H1 (cell line): ENCODE measurements at regions not wholly inside any gene's neighbourhood (a gene's known extent, or its start where the extent isn't known, plus 50 kb on each side); places are given as distances from the start of the nearest gene placed in this dataset.
A peak's percentile ranks its signal among the peaks of the same experiment; 100 is the strongest.

Experiments used
- CTCF ChIA-PET: fragments of 300-600 bp; sonication (Branson Sonifier 250); formaldehyde crosslinking; loops from one replicate; lab custom pipeline; 2021; ENCODE audit not compliant: partially characterized antibody; lab: Charles Lee
- POLR2A ChIA-PET: fragments of 300-600 bp; sonication (Branson Sonifier 250); formaldehyde crosslinking; loops from one replicate; lab custom pipeline; 2021; ENCODE audit warnings: inconsistent platforms; ENCODE audit not compliant: partially characterized antibody; lab: Charles Lee
- DNase-seq, 2 experiments: peaks; one replicate each; pipeline versions ENCODE4 v3.0.0 to v3.0.0-alpha.2; 2010 to 2022; ENCODE audit warnings: low spot score in 2 of 2, low read depth in 1 of 2, mixed read lengths in 1 of 2
- FAIRE-seq: peaks from 2 replicates; lab custom pipeline; 2011; peaks lifted over from hg19 to GRCh38; lab: Jason Lieb, UNC
- H2AFZ ChIP-seq: 2 replicates; pipeline ENCODE4 v1.8.1; 2012; ENCODE audit warnings: low read length, inconsistent platforms
- H2AK5ac ChIP-seq: 2 replicates; pipeline ENCODE4 v1.6.1; 2013; ENCODE audit warnings: low read depth, low read length
- H2BK120ac ChIP-seq: replicated peaks from 2 replicates; pipeline ENCODE3; 2013; ENCODE audit warnings: low read depth, low read length, inconsistent platforms
- H2BK12ac ChIP-seq: 2 replicates; pipeline ENCODE4 v1.6.1; 2013; ENCODE audit warnings: low read depth, low read length
- H2BK15ac ChIP-seq: 2 replicates; pipeline ENCODE4 v1.6.1; 2013; ENCODE audit warnings: low read length
- H2BK20ac ChIP-seq: 2 replicates; pipeline ENCODE4 v1.6.1; 2013; ENCODE audit warnings: low read length
- H2BK5ac ChIP-seq: 2 replicates; pipeline ENCODE4 v1.6.1; 2013; ENCODE audit warnings: low read depth, low read length
- H3K14ac ChIP-seq: 2 replicates; pipeline ENCODE4 v1.6.1; 2013; ENCODE audit warnings: inconsistent platforms; ENCODE audit not compliant: insufficient read length
- H3K18ac ChIP-seq: 2 replicates; pipeline ENCODE4 v1.6.1; 2013; ENCODE audit warnings: low read length; ENCODE audit errors: extremely low read depth
- H3K23ac ChIP-seq: 2 replicates; pipeline ENCODE4 v1.6.1; 2013; ENCODE audit warnings: inconsistent platforms; ENCODE audit not compliant: insufficient read length
- H3K23me2 ChIP-seq: 2 replicates; pipeline ENCODE4 v1.6.1; 2013; ENCODE audit warnings: low read depth, low read length
- H3K27ac ChIP-seq: 2 replicates; pipeline ENCODE4 v1.6.1; 2011; ENCODE audit warnings: low read depth, low read length, inconsistent platforms
- H3K27me3 ChIP-seq, 4 experiments: replicated peaks in 1 of 4; 1 replicate in 1 of 4; 2 replicates in 3 of 4; pipeline versions ENCODE4 v1.6.1 to v1.8.1; 2011 to 2013; ENCODE audit warnings: low read length in 3 of 4, mild to moderate bottlenecking in 3 of 4, inconsistent platforms in 2 of 4, mixed read lengths in 2 of 4, moderate library complexity in 1 of 4; ENCODE audit not compliant: control insufficient read depth in 3 of 4, insufficient read depth in 3 of 4; ENCODE audit errors: extremely low read depth in 1 of 4
- H3K36me3 ChIP-seq, 4 experiments: 2 replicates each; pipeline versions ENCODE4 v1.6.1 to v1.8.1; 2011 to 2013; ENCODE audit warnings: mild to moderate bottlenecking in 4 of 4, low read length in 3 of 4, moderate library complexity in 2 of 4, control low read depth in 1 of 4, inconsistent platforms in 1 of 4; ENCODE audit not compliant: insufficient read depth in 4 of 4, control insufficient read depth in 2 of 4
- H3K4ac ChIP-seq: replicated peaks from 2 replicates; pipeline ENCODE3; 2013; ENCODE audit warnings: low read length, low read depth, mixed read lengths, inconsistent platforms; ENCODE audit not compliant: insufficient read length
- H3K4me1 ChIP-seq, 4 experiments: replicated peaks in 1 of 4; 1 replicate in 1 of 4; 2 replicates in 3 of 4; pipeline versions ENCODE4 v1.6.1 to v1.8.1; 2011 to 2013; ENCODE audit warnings: low read length in 3 of 4, inconsistent platforms in 2 of 4, mixed read lengths in 1 of 4; ENCODE audit not compliant: insufficient read depth in 4 of 4, control insufficient read depth in 3 of 4
- H3K4me2 ChIP-seq, 2 experiments: 2 replicates each; pipeline versions ENCODE4 v1.6.1 to v1.8.1; 2011 to 2013; ENCODE audit warnings: low read depth in 2 of 2, low read length in 2 of 2, control low read depth in 1 of 2, inconsistent platforms in 1 of 2, mild to moderate bottlenecking in 1 of 2; ENCODE audit not compliant: insufficient read depth in 1 of 2
- H3K4me3 ChIP-seq, 4 experiments: fragments of 200-600, 300-600 bp in 1 of 4; sonication (generic), shearing (Covaris generic), sonication (Bioruptor Twin) in 1 of 4; 2 replicates each; pipeline versions ENCODE4 v1.5.1 to v1.8.1; 2011 to 2016; ENCODE audit warnings: low read length in 4 of 4, low read depth in 3 of 4, control low read depth in 2 of 4, inconsistent platforms in 2 of 4, mild to moderate bottlenecking in 2 of 4, mixed read lengths in 1 of 4, moderate library complexity in 1 of 4; ENCODE audit not compliant: insufficient read depth in 2 of 4; ENCODE audit errors: extremely low read depth in 1 of 4
- H3K56ac ChIP-seq: replicated peaks from 2 replicates; pipeline ENCODE3; 2013; ENCODE audit warnings: low read depth, mild to moderate bottlenecking, mixed read lengths, low read length, inconsistent platforms; ENCODE audit not compliant: insufficient read length
- H3K79me1 ChIP-seq: 2 replicates; pipeline ENCODE4 v1.6.1; 2013; ENCODE audit warnings: low read depth, low read length, control low read depth
- H3K79me2 ChIP-seq, 2 experiments: 2 replicates each; pipeline versions ENCODE4 v1.6.1 to v1.8.1; 2012 to 2013; ENCODE audit warnings: low read length in 2 of 2, mild to moderate bottlenecking in 2 of 2, inconsistent platforms in 1 of 2; ENCODE audit not compliant: insufficient read depth in 2 of 2, control insufficient read depth in 1 of 2
- H3K9ac ChIP-seq, 4 experiments: replicated peaks in 1 of 4; 1 replicate in 1 of 4; 2 replicates in 3 of 4; pipeline versions ENCODE4 v1.6.1 to v1.8.1; 2011 to 2013; ENCODE audit warnings: low read depth in 3 of 4, low read length in 3 of 4, control low read depth in 2 of 4, mild to moderate bottlenecking in 2 of 4, moderate library complexity in 2 of 4, inconsistent platforms in 1 of 4; ENCODE audit errors: extremely low read depth in 1 of 4
- H3K9me3 ChIP-seq, 2 experiments: 2 replicates each; pipeline versions ENCODE4 v1.6.1 to v1.8.1; 2012 to 2013; ENCODE audit warnings: mild to moderate bottlenecking in 2 of 2, moderate library complexity in 2 of 2, control low read depth in 1 of 2, inconsistent platforms in 1 of 2, low read depth in 1 of 2, low read length in 1 of 2, mixed read lengths in 1 of 2; ENCODE audit not compliant: insufficient read depth in 2 of 2
- H4K20me1 ChIP-seq, 2 experiments: replicated peaks in 1 of 2; 2 replicates each; pipeline versions ENCODE3 to v1.8.1; 2011 to 2013; ENCODE audit warnings: inconsistent platforms in 2 of 2, low read length in 2 of 2, mild to moderate bottlenecking in 1 of 2; ENCODE audit not compliant: insufficient read depth in 2 of 2, control insufficient read depth in 1 of 2
- H4K5ac ChIP-seq: 2 replicates; pipeline ENCODE4 v1.6.1; 2013; ENCODE audit warnings: low read length, low read depth, mixed read lengths, inconsistent platforms; ENCODE audit not compliant: insufficient read length
- H4K8ac ChIP-seq: 2 replicates; pipeline ENCODE4 v1.8.0; 2013; ENCODE audit warnings: mild to moderate bottlenecking, moderate library complexity, low read length, inconsistent platforms; ENCODE audit not compliant: insufficient read depth; ENCODE audit errors: extremely low read depth
- H4K91ac ChIP-seq: replicated peaks from 2 replicates; pipeline ENCODE3; 2013; ENCODE audit warnings: low read length, mixed read lengths, inconsistent platforms; ENCODE audit not compliant: insufficient read length
- CBX5 ChIP-seq: fragments of 300-800, 300-1000 bp; sonication (generic); IDR thresholded peaks from 2 replicates; pipeline ENCODE4 v1.7.1; 2016; ENCODE audit warnings: antibody characterized with exemption, low read length, low read depth
- EZH2 ChIP-seq: fragments of 200-600 bp; sonication (generic); IDR thresholded peaks from 2 replicates; pipeline ENCODE4 v1.7.1; 2012; ENCODE audit warnings: low read depth, mild to moderate bottlenecking, moderate library complexity, low read length, inconsistent platforms; ENCODE audit not compliant: severe bottlenecking
- JUND ChIP-seq: IDR thresholded peaks from 2 replicates; pipeline ENCODE4 v1.6.1; 2011; ENCODE audit warnings: mild to moderate bottlenecking, improper control_type of control experiment, low read length
- KDM1A ChIP-seq: fragments of 200-600, 300-600 bp; sonication (generic); IDR thresholded peaks from 2 replicates; pipeline ENCODE4 v1.7.1; 2016; ENCODE audit warnings: mild to moderate bottlenecking, low read length, borderline replicate concordance
- NANOG ChIP-seq: IDR thresholded peaks from 2 replicates; pipeline ENCODE4 v1.6.1; 2011; ENCODE audit warnings: low read length, low read depth, mild to moderate bottlenecking, inconsistent platforms; ENCODE audit not compliant: insufficient read depth, poor library complexity, severe bottlenecking
- RNF2 ChIP-seq: fragments of 200-900, 300-1000 bp; sonication (generic); IDR thresholded peaks from 2 replicates; pipeline ENCODE4 v1.7.1; 2016; ENCODE audit warnings: borderline replicate concordance, low read depth, mild to moderate bottlenecking, antibody characterized with exemption, low read length; ENCODE audit not compliant: poor library complexity, severe bottlenecking; ENCODE audit errors: missing control alignments
- SIX5 ChIP-seq: IDR thresholded peaks from 2 replicates; pipeline ENCODE4 v1.6.1; 2011; ENCODE audit warnings: mild to moderate bottlenecking, low read depth, low read length
- WGBS, 2 experiments: shearing (Covaris generic) in 1 of 2; methylation state at CpG; one replicate each; pipeline versions ENCODE4 v1.1.6 to v1.1.7; 2013 to 2015; ENCODE audit warnings: low lambda C conversion rate in 2 of 2, mixed read lengths in 2 of 2, inconsistent platforms in 1 of 2, low coverage in 1 of 2, missing lambda C conversion rate in 1 of 2; ENCODE audit not compliant: insufficient replicate concordance in 2 of 2, insufficient coverage in 1 of 2, insufficient read length in 1 of 2; ENCODE audit errors: extremely low coverage in 1 of 2, missing lambda C conversion rate in 1 of 2; 5-methylcytosine and 5-hydroxymethylcytosine counted together
- TF ChIP-seq, protein P1 (sequence below): IDR thresholded peaks from 2 replicates; pipeline ENCODE4 v1.6.1; 2012; ENCODE audit warnings: low read length, inconsistent platforms

DNA sequence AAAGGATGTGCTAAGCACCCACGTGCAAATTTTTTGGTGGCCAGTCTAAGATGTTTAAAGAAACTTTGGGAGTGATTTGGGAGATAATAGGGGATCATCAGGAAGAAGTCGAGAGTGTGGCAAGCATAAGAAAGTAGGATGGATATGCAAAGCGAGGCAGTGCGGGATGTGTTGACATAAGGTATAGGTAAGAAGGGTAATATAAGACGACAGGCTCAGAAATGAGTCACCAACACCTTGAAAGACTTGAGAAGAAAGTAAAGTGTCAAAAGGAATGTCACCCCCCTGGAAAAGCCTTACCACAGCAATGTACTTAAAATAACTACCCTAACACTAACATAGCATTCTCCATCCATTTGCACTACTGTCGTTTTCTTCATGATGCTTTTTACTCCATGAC is 69.8 kb upstream of the BMP2K start:
- Histone ChIP-seq H3K4me1 (peaks cover 0 to 16% (median 5%) of the 10 kb centered on the region in 4 experiments; a peak in 5 of 7 replicates), H2BK5ac (no peak overlapping the region), H4K20me1 (no peaks in the 10 kb centered on the region), H3K27me3 (no peaks in the 10 kb centered on the region), H2AFZ (no peak overlapping the region), H3K4me2 (peak overlapping the region; percentile 19 to 39; a peak in 3 of 4 replicates), H3K79me1 (no peaks in the 10 kb centered on the region), H3K18ac (no peak overlapping the region), H2BK15ac (no peak overlapping the region), H3K4me3 (no peak overlapping the region), H4K91ac (no peak overlapping the region), H3K56ac (no peak overlapping the region), H3K23me2 (no peaks in the 10 kb centered on the region), H2BK12ac (no peak overlapping the region), H2BK120ac (no peak overlapping the region), H2BK20ac (no peak overlapping the region), H4K5ac (no peak overlapping the region), H4K8ac (no peak overlapping the region), H3K4ac (no peak overlapping the region), H3K36me3 (no peaks in the 10 kb centered on the region), H3K9me3 (0 out of 4 replicates have a peak, but pooled peaks cover 0 to 2% of the 10 kb centered on the region in 2 experiments), H3K27ac (no peak overlapping the region), H3K23ac (no peak overlapping the region), H2AK5ac (no peak overlapping the region), H3K9ac (no peak overlapping the region), H3K14ac (no peak overlapping the region), H3K79me2 (no peaks in the 10 kb centered on the region)
- DNase-seq (peak in 1 of 2 experiments; percentile 34), FAIRE-seq (no peak)
- TF ChIP-seq NANOG (no peak), KDM1A (no peak), RNF2 (no peak), EZH2 (no peak), JUND (peak; percentile 66; the same call in 1 of the 2 replicates), CBX5 (no peak), SIX5 (no peak)
- TF ChIP-seq, protein P1, sequence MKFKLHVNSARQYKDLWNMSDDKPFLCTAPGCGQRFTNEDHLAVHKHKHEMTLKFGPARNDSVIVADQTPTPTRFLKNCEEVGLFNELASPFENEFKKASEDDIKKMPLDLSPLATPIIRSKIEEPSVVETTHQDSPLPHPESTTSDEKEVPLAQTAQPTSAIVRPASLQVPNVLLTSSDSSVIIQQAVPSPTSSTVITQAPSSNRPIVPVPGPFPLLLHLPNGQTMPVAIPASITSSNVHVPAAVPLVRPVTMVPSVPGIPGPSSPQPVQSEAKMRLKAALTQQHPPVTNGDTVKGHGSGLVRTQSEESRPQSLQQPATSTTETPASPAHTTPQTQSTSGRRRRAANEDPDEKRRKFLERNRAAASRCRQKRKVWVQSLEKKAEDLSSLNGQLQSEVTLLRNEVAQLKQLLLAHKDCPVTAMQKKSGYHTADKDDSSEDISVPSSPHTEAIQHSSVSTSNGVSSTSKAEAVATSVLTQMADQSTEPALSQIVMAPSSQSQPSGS = no peak
- WGBS, 2 experiments = 17% methylated on average over 6 of the region's 6 CpGs; no CpG with 5 or more reads in 1 of the 2 experiments
- CTCF ChIA-PET = no interaction called here
- POLR2A ChIA-PET = interaction anchor here (0.6 kb wide), 1 partner anchor 968 kb away, joined by 3 read pairs; no protein-coding TSS in a partner anchor
